ENCODE measurements at regions not wholly inside any gene's neighbourhood (a gene's known extent, or its start where the extent isn't known, plus 50 kb on each side); places are given as distances from the start of the nearest gene placed in this dataset.

DNA sequence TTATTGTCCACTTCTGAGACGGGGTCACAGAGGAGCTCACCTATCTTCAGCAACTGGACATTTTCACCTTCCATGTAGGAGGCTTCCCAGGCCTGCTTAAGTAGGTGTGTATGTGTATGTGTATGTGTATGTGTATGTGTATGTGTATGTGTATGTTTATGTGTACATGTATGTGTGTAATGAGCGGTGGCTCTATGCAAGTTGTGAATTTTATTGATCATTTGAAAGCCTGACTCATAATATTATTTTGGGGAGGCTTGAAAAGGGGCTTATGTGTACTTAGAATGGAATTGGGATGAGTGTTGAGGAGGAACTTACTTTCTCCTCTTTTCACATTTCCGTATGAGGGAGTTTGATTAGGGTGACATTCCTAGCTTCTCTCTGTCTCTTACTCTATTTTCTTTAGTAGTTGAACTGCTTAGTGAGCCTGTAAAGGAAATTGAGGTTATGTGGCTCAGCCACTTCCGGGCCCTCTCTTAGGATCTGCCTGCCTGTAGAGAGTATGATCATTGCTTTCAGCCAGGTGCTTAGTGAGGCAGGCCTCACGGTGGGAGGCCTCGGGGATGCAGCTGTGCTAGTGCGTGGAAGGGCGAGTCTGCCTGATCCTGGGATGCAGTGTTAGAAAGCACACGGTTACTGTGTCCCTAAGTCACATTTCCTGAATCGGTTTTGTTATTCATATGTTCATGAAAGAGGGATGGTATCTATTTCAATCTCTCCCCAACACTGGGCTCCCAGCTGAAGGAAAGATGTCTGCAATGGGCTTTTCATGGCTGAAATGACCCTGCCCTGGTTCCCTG lies 61.0 kb downstream of the IER5 start:
- TF ChIP-seq, protein P1, sequence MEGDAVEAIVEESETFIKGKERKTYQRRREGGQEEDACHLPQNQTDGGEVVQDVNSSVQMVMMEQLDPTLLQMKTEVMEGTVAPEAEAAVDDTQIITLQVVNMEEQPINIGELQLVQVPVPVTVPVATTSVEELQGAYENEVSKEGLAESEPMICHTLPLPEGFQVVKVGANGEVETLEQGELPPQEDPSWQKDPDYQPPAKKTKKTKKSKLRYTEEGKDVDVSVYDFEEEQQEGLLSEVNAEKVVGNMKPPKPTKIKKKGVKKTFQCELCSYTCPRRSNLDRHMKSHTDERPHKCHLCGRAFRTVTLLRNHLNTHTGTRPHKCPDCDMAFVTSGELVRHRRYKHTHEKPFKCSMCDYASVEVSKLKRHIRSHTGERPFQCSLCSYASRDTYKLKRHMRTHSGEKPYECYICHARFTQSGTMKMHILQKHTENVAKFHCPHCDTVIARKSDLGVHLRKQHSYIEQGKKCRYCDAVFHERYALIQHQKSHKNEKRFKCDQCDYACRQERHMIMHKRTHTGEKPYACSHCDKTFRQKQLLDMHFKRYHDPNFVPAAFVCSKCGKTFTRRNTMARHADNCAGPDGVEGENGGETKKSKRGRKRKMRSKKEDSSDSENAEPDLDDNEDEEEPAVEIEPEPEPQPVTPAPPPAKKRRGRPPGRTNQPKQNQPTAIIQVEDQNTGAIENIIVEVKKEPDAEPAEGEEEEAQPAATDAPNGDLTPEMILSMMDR (IDR thresholded peaks at IDR 0.05), result no peak
- no peak for TF ChIP-seq POLR2A (IDR thresholded peaks at IDR 0.05)
- peak in 1 of 3 donors; percentile 21 for TF ChIP-seq POLR2AphosphoS5 (IDR thresholded peaks at IDR 0.05)
- TF ChIP-seq EP300 (IDR thresholded peaks at IDR 0.05; ENCODE audit: low read depth), result no peak
